ENCODE measurements at regions not wholly inside any gene's neighbourhood (a gene's known extent, or its start where the extent isn't known, plus 50 kb on each side); places are given as distances from the start of the nearest gene placed in this dataset.

- TF ChIP-seq CTCF (IDR thresholded peaks at IDR 0.05), result no peak
- TF ChIP-seq POLR2A (IDR thresholded peaks at IDR 0.05), result no peak
Observed at GRCh38 chr20:51959066-51959542, 156.8 kb upstream of the SALL4 start.

Measured in adrenal gland (tissue), 5 donors.